SK-N-SH treated with all-trans-retinoic acid at 6 μM for 48 hours (cell line): ENCODE measurements at regions not wholly inside any gene's neighbourhood (a gene's known extent, or its start where the extent isn't known, plus 50 kb on each side); places are given as distances from the start of the nearest gene placed in this dataset.
A peak's percentile ranks its signal among the peaks of the same experiment; 100 is the strongest.

ENCODE experiments used
- ATAC-seq: fragments of 200-7000 bp; cut with Tn5 transposase; 3 replicates; pipeline ENCODE4 v1.9.1; 2020; ENCODE audit warnings: mild to moderate bottlenecking, moderate library complexity
- BACH2 ChIP-seq: fragments of 250-450 bp; sonication (Bioruptor Pico); IDR thresholded peaks from 2 replicates; pipeline ENCODE4 v1.9.0; 2021; ENCODE audit warnings: mild to moderate bottlenecking, borderline replicate concordance
- CREB5 ChIP-seq: fragments of 250-450 bp; sonication (Bioruptor Pico); IDR thresholded peaks from 2 replicates; pipeline ENCODE4 v1.5.1; 2020; ENCODE audit warnings: low read depth, mild to moderate bottlenecking, moderate library complexity
- ESRRG ChIP-seq: fragments of 250-450 bp; sonication (Bioruptor Pico); IDR thresholded peaks from 2 replicates; pipeline ENCODE4 v1.6.1; 2021; ENCODE audit warnings: mild to moderate bottlenecking
- GLIS3 ChIP-seq: fragments of 250-450 bp; sonication (Bioruptor Pico); IDR thresholded peaks from 2 replicates; pipeline ENCODE4 v1.5.0; 2020; ENCODE audit warnings: mild to moderate bottlenecking, moderate library complexity
- ISL1 ChIP-seq: fragments of 250-450 bp; sonication (Bioruptor Pico); IDR thresholded peaks from 2 replicates; pipeline ENCODE4 v2.1.2; 2022; ENCODE audit warnings: mild to moderate bottlenecking, moderate library complexity
- OSR1 ChIP-seq: fragments of 250-450 bp; sonication (Bioruptor Pico); IDR thresholded peaks from 2 replicates; pipeline ENCODE4 v1.8.0; 2022; ENCODE audit warnings: moderate library complexity, mild to moderate bottlenecking, inconsistent platforms
- SNAI2 ChIP-seq: fragments of 250-450 bp; sonication (Bioruptor Pico); IDR thresholded peaks from 2 replicates; pipeline ENCODE4 v1.5.0; 2020; ENCODE audit warnings: mild to moderate bottlenecking, moderate library complexity
- TSHZ2 ChIP-seq: fragments of 250-450 bp; sonication (Bioruptor Pico); IDR thresholded peaks from 2 replicates; pipeline ENCODE4 v1.5.0; 2020; ENCODE audit warnings: mild to moderate bottlenecking, moderate library complexity
- ZC3H10 ChIP-seq: fragments of 250-450 bp; sonication (Bioruptor Pico); IDR thresholded peaks from 2 replicates; pipeline ENCODE4 v1.5.1; 2021; ENCODE audit warnings: mild to moderate bottlenecking, moderate library complexity
- ZFP3 ChIP-seq: fragments of 250-450 bp; sonication (Bioruptor Pico); IDR thresholded peaks from 2 replicates; pipeline ENCODE4 v1.5.0; 2020; ENCODE audit warnings: mild to moderate bottlenecking, moderate library complexity
- ZFP30 ChIP-seq: fragments of 450-650 bp; formaldehyde crosslinking; IDR thresholded peaks from 2 replicates; pipeline ENCODE4 v1.5.0; 2022; ENCODE audit warnings: mild to moderate bottlenecking, moderate library complexity
- ZNF565 ChIP-seq: fragments of 450-650 bp; formaldehyde crosslinking; conservative IDR thresholded peaks from 2 replicates; pipeline ENCODE4 v1.5.0; 2020; ENCODE audit warnings: low read depth, mild to moderate bottlenecking, moderate library complexity
- ZNF70 ChIP-seq: fragments of 450-650 bp; formaldehyde crosslinking; IDR thresholded peaks from 2 replicates; pipeline ENCODE4 v1.5.0; 2020; ENCODE audit warnings: mild to moderate bottlenecking, moderate library complexity
- ZNF8 ChIP-seq: fragments of 450-650 bp; formaldehyde crosslinking; IDR thresholded peaks from 2 replicates; pipeline ENCODE4 v1.5.0; 2020; ENCODE audit warnings: mild to moderate bottlenecking, moderate library complexity
- TF ChIP-seq, protein P1 (sequence below): fragments of 250-450 bp; sonication (Bioruptor Pico); IDR thresholded peaks from 2 replicates; pipeline ENCODE4 v1.8.0; 2020; ENCODE audit warnings: mild to moderate bottlenecking, moderate library complexity, borderline replicate concordance
- TF ChIP-seq, protein P2 (sequence below): fragments of 250-450 bp; sonication (Bioruptor Pico); IDR thresholded peaks from 2 replicates; pipeline ENCODE4 v1.5.1; 2021; ENCODE audit warnings: mild to moderate bottlenecking, moderate library complexity

GRCh38 chr12:41940571-41940970 is 204.1 kb downstream of the GXYLT1 start:
- ATAC-seq: no peak
- TF ChIP-seq OSR1: no peak
- TF ChIP-seq ZNF70: no peak
- no peak for TF ChIP-seq ZC3H10 (CRISPR knock-in tag)
- TF ChIP-seq ZFP30 (CRISPR knock-in tag): no peak

- no peak for ATAC-seq
- TF ChIP-seq, protein P1, sequence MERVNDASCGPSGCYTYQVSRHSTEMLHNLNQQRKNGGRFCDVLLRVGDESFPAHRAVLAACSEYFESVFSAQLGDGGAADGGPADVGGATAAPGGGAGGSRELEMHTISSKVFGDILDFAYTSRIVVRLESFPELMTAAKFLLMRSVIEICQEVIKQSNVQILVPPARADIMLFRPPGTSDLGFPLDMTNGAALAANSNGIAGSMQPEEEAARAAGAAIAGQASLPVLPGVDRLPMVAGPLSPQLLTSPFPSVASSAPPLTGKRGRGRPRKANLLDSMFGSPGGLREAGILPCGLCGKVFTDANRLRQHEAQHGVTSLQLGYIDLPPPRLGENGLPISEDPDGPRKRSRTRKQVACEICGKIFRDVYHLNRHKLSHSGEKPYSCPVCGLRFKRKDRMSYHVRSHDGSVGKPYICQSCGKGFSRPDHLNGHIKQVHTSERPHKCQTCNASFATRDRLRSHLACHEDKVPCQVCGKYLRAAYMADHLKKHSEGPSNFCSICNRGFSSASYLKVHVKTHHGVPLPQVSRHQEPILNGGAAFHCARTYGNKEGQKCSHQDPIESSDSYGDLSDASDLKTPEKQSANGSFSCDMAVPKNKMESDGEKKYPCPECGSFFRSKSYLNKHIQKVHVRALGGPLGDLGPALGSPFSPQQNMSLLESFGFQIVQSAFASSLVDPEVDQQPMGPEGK: no peak
- no peak for TF ChIP-seq SNAI2 (CRISPR knock-in tag)
- TF ChIP-seq BACH2: no peak
Observed at GRCh38 chr12:41936333-41936732, 208.3 kb downstream of the GXYLT1 start.

DNA sequence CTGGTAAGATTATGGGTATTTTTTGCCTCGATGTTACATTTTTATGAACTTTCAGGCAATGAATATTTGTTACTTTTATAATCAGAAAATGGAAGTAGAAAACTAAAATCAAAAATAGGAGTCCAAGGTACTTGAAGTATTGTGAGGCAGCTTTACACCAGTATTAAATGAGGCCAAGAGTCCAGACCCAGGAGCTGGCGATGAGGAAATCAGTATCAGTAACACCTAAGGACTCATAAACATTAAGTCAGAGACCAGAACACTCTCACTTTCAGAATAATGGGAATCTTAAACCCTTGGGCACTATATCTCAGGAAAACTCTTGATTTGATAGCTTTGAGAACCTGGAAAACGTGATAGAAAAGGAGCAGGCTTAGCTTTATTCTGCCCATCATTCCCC is 208.8 kb downstream of the GXYLT1 start:
- no peak for ATAC-seq
- TF ChIP-seq, protein P1: no peak
- TF ChIP-seq ISL1 (CRISPR knock-in tag) (no peak), CREB5 (no peak), ESRRG (CRISPR knock-in tag) (no peak)
- TF ChIP-seq, protein P2, sequence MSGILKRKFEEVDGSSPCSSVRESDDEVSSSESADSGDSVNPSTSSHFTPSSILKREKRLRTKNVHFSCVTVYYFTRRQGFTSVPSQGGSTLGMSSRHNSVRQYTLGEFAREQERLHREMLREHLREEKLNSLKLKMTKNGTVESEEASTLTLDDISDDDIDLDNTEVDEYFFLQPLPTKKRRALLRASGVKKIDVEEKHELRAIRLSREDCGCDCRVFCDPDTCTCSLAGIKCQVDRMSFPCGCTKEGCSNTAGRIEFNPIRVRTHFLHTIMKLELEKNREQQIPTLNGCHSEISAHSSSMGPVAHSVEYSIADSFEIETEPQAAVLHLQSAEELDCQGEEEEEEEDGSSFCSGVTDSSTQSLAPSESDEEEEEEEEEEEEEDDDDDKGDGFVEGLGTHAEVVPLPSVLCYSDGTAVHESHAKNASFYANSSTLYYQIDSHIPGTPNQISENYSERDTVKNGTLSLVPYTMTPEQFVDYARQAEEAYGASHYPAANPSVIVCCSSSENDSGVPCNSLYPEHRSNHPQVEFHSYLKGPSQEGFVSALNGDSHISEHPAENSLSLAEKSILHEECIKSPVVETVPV: no peak
- TF ChIP-seq, all 23 proteins: peak for 0

GRCh38 chr12:41932470-41932991 is 212.1 kb downstream of the GXYLT1 start:
- TF ChIP-seq ZC3H10 (CRISPR knock-in tag) (no peak), ZNF565 (0 out of 2 replicates have a peak, but pooled peaks have one; percentile 43), ISL1 (CRISPR knock-in tag) (peak; percentile 56), ZFP3 (CRISPR knock-in tag) (0 out of 2 replicates have a peak, but pooled peaks have one; percentile 17), GLIS3 (CRISPR knock-in tag) (no peak), BACH2 (no peak), CREB5 (no peak), ZNF8 (CRISPR knock-in tag) (no peak), TSHZ2 (CRISPR knock-in tag) (peak; percentile 69; the same call in 1 of the 2 replicates)
- TF ChIP-seq, protein P1: 0 out of 2 replicates have a peak, but pooled peaks have one; percentile 34
- peak; percentile 85 for ATAC-seq
